Endothelial cell of umbilical vein (primary cell): ENCODE measurements at regions not wholly inside any gene's neighbourhood (a gene's known extent, or its start where the extent isn't known, plus 50 kb on each side); places are given as distances from the start of the nearest gene placed in this dataset.

ENCODE experiments used
- POLR2A ChIP-seq: IDR thresholded peaks from 2 replicates; pipeline ENCODE4 v1.6.1; 2012; ENCODE audit warnings: low read depth, mild to moderate bottlenecking, control low read depth, low read length
- TF ChIP-seq, protein P1 (sequence below), 2 donors: IDR thresholded peaks; 1 replicate in 1 of 2; 2 replicates in 1 of 2; pipeline ENCODE4 v1.5.1; 2011; ENCODE audit warnings: low read length in 2 of 2, mild to moderate bottlenecking in 2 of 2, moderate library complexity in 2 of 2, control low read depth in 1 of 2, inconsistent platforms in 1 of 2, low read depth in 1 of 2; ENCODE audit not compliant: insufficient read depth in 1 of 2; ENCODE audit errors: extremely low read depth in 1 of 2

DNA sequence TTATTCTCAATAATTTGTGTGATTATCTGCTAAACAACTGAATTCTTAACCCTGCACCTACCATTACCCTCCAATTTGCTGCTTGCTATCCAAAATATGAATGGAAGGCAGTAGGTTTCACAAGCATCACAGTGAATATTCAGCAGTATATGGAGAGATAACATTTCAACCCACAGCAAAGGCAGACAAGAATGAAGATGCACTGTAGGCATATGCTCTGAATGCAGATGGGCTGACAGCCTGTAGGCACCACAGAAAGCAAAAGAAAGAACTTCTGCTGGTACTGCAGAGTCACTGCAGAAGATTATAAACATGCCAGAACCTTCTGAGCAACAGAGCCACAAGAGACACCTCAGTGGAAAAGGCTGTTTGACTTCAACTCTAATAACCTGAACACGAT, 63.6 kb upstream of the SLC12A2 start:
- TF ChIP-seq, protein P1, sequence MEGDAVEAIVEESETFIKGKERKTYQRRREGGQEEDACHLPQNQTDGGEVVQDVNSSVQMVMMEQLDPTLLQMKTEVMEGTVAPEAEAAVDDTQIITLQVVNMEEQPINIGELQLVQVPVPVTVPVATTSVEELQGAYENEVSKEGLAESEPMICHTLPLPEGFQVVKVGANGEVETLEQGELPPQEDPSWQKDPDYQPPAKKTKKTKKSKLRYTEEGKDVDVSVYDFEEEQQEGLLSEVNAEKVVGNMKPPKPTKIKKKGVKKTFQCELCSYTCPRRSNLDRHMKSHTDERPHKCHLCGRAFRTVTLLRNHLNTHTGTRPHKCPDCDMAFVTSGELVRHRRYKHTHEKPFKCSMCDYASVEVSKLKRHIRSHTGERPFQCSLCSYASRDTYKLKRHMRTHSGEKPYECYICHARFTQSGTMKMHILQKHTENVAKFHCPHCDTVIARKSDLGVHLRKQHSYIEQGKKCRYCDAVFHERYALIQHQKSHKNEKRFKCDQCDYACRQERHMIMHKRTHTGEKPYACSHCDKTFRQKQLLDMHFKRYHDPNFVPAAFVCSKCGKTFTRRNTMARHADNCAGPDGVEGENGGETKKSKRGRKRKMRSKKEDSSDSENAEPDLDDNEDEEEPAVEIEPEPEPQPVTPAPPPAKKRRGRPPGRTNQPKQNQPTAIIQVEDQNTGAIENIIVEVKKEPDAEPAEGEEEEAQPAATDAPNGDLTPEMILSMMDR (IDR thresholded peaks at IDR 0.05; ENCODE audit: extremely low read depth in 1 of 2, insufficient read depth in 1 of 2, low read depth in 1 of 2, low read length in 2 of 2) = no peak
- TF ChIP-seq POLR2A = no peak
